Myocyte (in vitro differentiated cells): ENCODE measurements at regions not wholly inside any gene's neighbourhood (a gene's known extent, or its start where the extent isn't known, plus 50 kb on each side); places are given as distances from the start of the nearest gene placed in this dataset.
"Not testable (repeated sequence)": the region's sequence is repeated elsewhere in the genome, so short reads cannot be mapped to it uniquely, and the experiment has no call there.

Experiments
- DNase-seq: peaks from one replicate; pipeline ENCODE4 v3.0.0-alpha.2; 2012; ENCODE audit warnings: low read depth

DNA sequence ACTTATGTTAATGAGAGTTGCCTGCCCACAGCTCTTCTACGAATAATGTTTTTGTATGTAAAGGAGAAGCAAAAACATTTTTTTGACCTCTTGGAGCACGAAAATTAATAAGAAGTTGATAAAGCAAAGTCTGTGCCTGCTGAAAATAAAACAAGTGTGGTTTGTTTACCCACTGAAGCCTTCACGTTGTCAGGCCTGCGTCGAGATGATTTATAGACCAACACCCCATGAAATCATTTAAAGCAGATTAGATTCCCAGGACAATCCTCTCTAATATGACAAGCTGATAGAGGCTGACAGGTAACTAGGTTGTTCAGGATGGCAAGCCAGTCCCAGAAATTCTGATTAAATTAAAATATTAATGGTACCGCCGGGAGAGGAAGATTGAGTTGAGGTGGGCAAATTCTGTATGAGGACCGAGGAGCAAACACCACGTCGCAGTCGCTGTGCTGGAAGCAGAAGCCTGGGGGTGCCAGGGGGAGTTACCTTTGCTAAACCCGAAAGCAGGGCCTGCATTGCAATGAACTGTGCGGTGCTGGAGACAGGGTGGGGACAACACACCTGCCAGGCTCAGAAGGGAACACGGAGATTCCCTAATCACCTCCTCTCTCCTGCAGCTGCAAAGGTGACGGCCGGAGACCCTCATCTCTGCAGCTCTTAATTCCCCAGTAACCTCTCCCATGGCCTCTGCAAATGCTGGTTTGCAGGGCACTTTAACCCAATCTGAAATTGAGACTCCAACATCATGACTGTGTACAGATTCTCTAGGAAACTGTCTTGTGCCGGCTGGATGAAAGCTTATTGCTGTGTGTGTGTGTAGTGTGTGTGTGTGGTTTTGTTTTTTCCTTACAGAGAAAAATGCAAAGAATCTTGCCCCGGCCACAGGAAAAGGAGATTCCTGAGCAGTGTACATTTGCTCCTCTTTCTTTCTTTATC, 2805.9 kb downstream of the RPIA start:
- DNase-seq, result not testable (repeated sequence)

GRCh38 chr2:91498065-91498449, 2806.6 kb downstream of the RPIA start:
- DNase-seq, result not testable (repeated sequence)

DNA sequence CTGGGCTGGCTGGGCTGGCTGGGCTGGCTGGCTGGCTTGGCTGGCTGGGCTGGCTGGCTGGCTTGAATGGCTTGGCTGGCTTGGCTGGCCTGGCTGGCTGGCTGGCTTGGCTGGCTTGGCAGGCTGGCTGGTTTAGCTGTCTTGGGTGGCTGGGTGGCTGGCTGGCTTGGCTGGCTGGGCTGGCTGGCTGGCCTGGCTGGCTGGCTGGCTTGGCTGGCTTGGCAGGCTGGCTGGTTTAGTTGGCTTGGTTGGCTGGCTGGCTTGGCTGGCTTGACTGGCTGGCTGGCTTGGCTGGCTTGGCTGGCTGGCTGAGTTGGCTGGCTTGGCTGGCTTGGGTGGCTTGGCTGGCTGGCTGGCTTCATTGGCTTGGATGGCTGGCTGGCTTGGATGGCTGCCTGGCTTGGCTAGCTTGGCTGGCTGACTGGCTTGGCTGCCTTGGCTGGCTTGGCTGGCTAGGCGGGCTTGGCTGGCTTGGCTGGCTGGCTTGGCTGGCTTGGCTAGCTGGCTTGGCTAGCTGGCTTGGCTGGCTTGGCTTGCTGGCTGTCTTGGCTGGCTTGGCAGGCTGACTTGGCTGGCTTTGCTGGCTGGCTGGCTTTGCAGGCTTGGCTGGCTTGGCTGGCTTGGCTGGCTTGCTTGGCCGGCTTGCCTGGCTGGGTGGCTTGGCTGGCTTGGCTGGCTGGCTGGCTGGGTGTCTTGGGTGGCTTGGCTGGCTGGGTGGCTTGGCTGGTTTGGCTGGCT, 2807.2 kb downstream of the RPIA start:
- not testable (repeated sequence) for DNase-seq

DNA sequence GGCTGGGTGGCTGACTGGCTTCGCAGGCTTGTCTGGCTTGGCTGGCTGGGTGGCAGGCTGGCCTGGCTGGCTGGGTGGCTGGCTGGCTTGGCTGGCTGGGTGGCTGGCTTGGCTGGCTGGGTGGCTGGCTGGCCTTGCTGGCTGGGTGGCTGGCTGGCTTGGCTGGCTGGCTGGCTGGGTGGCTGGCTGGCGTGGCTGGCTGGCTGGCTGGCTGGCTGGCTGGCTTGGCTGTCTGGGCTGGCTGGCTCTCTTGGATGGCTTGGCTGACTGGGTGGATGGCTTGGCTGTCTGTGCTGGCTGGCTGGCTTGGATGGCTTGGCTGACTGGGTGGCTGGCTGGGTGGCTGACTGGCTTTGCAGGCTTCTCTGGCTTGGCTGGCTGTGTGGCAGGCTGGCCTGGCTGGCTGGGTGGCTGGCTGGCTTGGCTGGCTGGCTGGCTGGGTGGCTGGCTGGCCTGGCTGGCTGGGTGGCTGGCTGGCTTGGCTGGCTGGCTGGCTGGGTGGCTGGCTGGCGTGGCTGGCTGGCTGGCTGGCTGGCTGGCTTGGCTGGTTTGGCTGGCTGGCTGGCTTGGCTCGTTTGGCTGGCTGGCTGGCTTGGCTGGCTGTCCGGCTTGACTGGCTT, 2808.1 kb downstream of the RPIA start:
- DNase-seq, result not testable (repeated sequence)

GRCh38 chr2:91500246-91500977, 2808.9 kb downstream of the RPIA start:
- not testable (repeated sequence) for DNase-seq

DNA sequence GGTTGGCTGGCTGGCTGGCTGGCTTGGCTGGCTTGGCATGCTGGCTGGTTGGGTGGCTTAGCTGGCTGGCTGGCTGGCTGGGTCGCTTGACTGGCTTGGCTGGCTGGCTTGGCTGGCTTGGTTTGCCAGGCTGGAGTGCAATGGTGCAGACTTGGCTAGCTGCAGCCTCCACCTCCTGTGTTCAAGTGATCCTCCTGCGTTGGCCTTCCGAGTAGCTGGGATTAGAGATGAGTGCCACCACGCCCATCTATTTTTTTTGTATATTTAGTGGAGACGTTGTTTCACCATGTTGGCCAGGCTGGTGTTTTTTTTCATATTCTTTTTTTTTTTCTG, 2809.5 kb downstream of the RPIA start:
- DNase-seq, result not testable (repeated sequence)

DNA sequence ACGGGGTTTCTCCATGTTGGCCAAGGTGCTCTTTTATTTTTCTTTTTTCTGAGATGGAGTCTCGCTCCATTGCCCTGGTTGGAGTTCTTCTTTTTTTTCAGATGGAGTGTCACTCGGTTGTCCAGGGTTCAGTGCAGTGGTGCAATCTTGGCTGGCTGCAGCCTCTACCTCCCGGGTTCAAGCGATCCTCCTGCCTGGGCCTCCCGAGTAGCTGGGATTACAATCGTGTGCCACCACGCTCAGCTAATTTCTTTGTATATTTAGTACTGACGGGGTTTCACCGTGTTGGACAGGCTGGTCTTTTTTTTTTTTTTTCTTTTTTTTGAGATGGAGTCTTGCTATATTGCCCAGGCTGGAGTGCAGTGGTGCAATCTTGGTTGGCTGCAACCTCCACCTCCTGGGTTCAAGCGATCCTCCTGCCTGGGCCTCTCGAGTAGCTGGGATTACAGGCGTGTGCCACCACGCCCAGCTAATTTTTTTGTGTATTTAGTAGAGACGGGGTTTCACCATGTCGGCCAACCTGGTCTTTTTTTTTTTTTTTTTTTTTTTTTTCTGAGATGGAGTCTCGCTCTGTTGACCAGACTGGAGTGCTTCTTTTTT, 2810.1 kb downstream of the RPIA start:
- not testable (repeated sequence) for DNase-seq

GRCh38 chr2:91503572-91503958, 2812.1 kb downstream of the RPIA start:
- DNase-seq, result not testable (repeated sequence)

GRCh38 chr2:91503959-91504741, 2812.7 kb downstream of the RPIA start:
- not testable (repeated sequence) for DNase-seq

GRCh38 chr2:91508816-91509215, 2817.3 kb downstream of the RPIA start:
- not testable (repeated sequence) for DNase-seq

GRCh38 chr2:91509276-91509675, 2817.8 kb downstream of the RPIA start:
- not testable (repeated sequence) for DNase-seq

DNA sequence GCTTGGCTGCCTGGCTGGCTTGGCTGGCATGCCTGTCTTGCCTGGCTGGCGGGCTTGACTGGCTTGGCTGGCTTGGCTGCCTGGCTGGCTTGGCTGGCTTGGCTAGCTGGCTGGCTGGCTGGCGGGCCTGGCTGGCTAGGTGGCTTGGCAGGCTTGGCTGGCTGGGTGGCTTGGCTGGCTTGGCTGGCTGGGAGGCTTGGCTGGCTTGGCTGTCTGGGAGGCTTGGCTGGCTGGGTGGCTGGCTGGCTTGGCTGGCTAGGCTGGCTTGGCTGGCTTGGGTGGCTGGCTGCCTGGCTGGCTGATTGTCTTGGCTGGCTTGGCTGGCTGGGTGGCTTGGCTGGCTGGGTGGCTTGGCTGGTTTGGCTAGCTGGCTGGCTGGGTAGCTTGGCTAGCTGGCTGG, 2819.7 kb downstream of the RPIA start:
- DNase-seq, result not testable (repeated sequence)

DNA sequence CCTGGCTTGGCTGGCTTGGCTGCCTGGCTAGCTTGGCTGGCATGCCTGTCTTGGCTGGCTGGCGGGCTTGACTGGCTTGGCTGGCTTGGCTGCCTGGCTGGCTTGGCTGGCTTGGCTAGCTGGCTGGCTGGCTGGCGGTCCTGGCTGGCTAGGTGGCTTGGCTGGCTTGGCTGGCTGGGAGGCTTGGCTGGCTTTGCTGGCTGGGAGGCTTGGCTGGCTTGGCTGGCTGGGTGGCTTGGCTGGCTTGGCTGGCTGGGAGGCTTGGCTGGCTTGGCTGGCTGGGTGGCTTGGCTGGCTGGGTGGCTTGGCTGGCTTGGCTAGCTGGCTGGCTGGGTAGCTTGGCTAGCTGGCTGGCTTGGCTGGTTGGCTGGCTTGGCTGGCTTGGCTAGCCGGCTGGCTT, 2824.5 kb downstream of the RPIA start:
- DNase-seq, result not testable (repeated sequence)

- not testable (repeated sequence) for DNase-seq
Observed at GRCh38 chr2:91516669-91517068, 2825.2 kb downstream of the RPIA start.

DNA sequence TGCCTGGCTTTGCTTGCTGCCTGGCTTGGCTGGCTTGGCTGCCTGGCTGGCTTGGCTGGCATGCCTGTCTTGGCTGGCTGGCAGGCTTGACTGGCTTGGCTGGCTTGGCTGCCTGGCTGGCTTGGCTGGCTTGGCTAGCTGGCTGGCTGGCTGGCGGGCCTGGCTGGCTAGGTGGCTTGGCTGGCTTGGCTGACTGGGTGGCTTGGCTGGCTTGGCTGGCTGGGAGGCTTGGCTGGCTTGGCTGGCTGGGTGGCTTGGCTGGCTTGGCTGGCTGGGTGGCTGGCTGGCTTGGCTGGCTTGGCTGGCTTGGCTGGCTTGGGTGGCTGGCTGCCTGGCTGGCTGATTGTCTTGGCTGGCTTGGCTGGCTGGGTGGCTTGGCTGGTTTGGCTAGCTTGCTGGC, 2826.4 kb downstream of the RPIA start:
- DNase-seq, result not testable (repeated sequence)

GRCh38 chr2:91518361-91518981, 2827.0 kb downstream of the RPIA start:
- DNase-seq, result not testable (repeated sequence)

DNA sequence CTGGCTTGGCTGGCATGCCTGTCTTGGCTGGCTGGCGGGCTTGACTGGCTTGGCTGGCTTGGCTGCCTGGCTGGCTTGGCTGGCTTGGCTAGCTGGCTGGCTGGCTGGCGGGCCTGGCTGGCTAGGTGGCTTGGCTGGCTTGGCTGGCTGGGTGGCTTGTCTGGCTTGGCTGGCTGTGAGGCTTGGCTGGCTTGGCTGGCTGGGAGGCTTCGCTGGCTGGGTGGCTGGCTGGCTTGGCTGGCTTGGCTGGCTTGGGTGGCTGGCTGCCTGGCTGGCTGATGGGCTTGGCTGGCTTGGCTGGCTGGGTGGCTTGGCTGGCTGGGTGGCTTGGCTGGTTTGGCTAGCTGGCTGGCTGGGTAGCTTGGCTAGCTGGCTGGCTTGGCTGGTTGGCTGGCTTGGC, 2827.9 kb downstream of the RPIA start:
- not testable (repeated sequence) for DNase-seq

DNA sequence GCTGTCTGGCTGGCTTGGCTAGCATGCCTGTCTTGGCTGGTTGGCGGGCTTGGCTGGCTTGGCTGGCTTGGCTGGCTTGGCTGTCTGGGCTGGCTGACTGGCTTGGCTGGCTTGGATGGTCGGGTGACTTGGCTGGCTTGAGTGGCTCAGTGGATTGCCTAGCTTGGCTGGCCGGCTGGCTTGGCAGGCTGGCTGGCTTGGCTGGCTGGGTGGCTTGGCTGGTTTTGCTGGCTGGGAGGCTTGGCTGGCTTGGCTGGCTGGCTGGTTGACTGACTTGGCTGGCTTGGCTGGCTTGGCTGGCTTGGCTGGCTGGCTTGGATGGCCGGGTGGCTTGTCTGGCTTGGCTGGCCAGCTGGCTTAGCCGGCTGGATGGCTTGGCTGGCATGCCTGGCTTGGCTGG, 2828.4 kb downstream of the RPIA start:
- not testable (repeated sequence) for DNase-seq

DNA sequence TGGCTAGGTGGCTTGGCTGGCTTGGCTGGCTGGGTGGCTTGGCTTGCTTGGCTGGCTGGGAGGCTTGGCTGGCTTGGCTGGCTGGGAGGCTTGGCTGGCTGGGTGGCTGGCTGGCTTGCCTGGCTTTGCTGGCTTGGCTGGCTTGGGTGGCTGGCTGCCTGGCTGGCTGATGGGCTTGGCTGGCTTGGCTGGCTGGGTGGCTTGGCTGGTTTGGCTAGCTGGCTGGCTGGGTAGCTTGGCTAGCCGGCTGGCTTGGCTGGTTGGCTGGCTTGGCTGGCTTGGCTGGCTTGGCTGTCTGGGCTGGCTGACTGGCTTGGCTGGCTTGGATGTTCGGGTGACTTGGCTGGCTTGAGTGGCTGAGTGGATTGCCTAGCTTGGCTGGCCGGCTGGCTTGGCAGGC, 2829.1 kb downstream of the RPIA start:
- DNase-seq, result not testable (repeated sequence)
